Stimulated activated CD4-positive, alpha-beta T cell treated with anti-CD3 and anti-CD28 coated beads, TNF-alpha, amount 100 ng/mL, for 48 hours (primary cell): ENCODE measurements at regions not wholly inside any gene's neighbourhood (a gene's known extent, or its start where the extent isn't known, plus 50 kb on each side); places are given as distances from the start of the nearest gene placed in this dataset.

ENCODE experiments used
- DNase-seq, 3 donors: peaks; one replicate each; pipeline ENCODE4 v3.0.0-alpha.2; 2020; ENCODE audit warnings: low read depth in 3 of 3

DNA sequence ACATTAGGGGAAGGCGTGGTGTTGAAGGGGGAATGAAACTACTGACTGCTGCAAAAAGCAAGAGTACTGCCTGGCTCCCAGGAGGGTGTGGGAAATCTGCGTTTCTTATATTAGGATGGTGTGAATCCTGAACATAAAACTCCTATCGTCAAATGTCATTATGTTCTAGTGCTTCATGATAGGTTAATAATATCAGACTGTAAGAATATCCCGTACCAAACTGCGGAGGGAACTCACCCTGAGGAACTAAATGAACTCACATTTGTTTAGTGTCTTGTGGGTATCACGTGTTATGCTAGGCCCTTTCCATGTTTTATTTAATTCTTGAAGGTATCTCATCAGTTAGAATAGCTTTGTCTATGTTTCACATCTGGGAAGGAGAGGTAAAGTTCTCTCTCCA lies 610.7 kb downstream of the QKI start:
- DNase-seq, result no peak

DNA sequence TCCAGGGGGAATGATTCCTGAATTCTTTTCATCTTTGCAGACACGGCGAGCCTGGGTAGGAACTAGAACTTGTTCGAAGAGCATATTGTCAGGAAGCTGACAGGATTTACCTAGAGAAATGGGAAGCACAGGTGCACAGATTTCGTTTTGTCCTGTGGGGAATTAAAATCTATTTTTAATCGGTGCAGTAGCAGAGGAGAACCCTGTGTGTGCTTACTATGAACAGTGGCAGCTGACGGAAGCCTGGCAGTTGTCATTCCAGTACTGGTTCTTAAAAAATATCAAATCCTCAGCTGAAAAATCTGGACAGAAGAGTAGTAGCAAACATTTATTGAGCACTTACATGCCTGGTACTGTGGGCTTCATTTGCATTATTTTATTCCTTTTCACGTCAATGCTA lies 609.0 kb downstream of the QKI start:
- DNase-seq, result no peak

DNA sequence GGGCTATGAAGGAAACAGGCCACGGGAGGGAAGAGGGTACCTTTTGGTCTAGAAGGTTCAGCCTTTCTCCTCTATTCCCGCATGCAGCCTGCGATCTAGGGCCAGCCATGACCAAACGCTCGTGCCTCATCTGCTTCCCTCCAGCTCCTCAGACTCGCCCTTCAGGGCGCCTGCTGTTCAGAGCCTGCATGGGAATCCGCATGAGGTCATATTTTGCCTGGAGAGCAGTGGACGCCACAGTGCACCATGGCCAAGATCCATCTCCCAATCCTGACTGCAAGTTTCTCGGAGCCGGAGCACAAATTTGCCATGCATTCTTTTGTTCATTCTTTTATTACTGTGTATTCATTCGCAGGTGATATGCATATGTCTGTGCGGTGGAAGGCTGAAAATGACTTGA lies 608.1 kb downstream of the QKI start:
- no peak for DNase-seq

DNA sequence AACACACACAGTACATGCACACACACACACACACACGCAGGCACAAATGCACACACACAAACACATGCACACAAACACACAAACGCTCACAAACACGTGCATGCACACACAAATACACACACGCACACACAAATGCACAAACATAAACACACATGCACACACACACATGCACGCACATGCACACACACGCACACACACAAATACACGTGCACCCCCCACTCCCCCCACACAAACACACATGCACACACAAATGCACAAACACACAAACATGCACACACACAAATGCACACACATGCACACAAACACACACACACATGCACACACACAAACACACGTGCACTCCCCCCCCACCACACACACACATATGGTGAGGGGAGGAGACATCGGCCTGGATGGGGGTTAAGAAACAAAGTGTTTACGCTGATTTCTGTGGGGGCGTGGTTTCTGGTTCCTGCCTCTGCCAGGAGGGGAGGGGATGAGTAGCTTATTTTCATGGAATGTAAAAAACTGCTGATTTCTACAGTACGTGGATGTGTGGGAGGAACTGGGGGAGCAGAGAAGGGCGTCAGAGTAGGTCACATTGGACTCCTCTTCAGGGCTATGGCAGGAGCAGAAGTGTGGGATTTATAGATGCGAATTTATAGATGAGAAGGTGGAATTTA lies 607.2 kb downstream of the QKI start:
- DNase-seq, result no peak

DNA sequence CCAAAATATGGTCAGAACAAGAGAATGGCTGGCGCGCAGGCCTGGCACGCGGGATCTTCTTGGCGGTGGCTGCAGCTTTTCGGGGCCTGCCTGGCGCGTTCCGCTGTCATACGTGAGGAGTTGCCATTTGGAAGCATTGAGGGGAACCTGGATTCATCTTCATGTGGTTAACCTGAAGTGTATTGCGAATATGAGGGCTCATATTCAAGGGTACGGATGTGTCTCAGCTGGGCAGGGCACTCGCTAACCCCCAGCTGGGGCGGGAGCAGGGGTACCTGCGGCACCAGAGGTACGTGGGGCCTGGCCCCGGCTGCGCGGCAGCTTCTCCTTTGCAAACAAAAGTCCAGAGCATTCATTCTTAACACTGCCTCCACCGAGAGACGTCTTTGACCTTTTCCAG lies 605.6 kb downstream of the QKI start:
- DNase-seq, result no peak

DNA sequence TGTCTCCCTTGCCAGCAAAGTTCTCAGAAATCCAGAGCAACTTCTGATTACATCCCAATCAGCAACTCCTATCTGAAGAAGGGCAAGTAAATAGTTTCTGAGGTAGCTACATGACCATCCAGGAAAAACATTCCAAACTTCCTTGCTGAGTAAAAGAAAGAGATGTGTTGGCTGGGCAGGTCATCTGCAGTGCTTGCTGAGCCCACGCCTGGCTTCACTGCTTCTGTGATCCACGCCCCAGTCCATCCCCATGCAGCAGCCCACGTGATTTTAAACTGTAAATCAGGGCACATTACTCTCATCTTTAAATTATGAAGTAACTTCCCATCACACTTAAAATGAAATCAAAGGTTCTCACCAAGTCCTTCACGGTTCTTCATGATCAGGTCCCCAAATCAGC lies 603.6 kb downstream of the QKI start:
- DNase-seq, result no peak

DNA sequence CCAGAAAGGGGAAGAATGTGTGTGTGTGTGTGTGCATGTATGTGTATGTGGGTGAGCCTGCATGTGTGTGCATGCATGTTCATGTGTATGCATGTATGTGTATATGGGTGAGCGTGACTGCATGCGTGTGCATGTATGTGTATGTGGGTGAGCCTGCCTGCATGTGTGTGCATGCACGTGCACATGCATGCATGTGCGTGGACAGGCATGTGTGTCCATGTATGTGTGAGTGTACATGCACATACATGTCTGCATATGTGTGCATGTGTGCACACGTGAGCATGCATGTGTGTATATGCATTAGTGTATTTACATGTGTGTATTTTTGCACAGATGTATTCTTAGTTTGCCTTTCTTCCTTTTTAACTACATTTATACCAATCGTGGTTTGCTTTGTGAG lies 601.5 kb downstream of the QKI start:
- no peak for DNase-seq

DNA sequence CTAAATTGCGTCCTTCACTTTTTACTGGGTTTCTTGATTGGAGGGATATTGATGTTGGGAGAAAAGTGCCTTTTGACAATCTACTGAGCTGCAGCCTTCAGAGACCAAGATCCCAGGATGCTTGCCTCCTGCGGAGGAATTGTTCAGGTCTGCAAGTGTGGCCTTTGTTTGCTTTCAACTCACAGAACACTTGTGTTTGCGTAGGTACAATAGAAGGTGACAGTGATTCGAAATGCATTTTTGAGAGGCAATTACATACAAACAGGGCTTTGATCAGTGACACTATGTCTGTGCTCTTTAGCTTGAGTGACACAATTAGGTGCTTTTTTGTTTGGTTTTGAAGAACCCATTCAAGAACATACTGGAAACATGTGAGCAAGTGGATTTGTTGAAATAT lies 600.6 kb downstream of the QKI start:
- no peak for DNase-seq

DNA sequence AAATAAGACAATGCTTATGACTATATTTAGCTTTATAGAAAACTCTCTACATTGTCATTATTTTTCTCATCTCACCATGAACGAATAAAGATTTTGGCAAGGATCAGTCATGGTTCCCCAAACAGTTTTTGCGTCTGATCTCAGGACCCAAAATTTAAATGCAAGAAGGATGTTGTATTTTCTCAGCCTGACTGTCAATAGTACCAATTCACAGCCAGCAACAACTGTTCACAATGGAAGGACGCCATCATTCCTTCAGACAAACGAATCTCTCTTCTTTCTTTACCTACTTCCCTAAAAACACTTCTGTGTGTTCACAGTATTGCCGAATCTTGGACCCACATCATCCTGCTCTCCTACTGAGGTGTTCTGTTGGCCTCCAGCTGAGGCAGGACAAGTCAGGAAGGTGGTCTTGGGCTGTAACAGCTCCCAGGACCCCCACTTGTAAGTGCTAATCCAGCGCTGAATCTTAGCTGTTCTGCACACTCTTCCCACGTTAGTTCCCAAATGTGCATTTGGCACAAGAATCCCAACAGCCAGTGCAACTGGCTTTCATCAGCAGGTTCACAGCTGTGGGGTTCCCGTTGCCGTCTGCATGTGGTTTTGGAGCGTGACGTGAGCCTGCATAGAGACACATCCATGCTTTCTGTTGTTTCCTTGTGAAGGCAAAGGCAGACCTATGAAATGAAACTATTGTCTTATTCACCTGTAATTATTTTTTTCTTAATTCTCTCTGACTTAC lies 600.0 kb downstream of the QKI start:
- DNase-seq, result no peak

DNA sequence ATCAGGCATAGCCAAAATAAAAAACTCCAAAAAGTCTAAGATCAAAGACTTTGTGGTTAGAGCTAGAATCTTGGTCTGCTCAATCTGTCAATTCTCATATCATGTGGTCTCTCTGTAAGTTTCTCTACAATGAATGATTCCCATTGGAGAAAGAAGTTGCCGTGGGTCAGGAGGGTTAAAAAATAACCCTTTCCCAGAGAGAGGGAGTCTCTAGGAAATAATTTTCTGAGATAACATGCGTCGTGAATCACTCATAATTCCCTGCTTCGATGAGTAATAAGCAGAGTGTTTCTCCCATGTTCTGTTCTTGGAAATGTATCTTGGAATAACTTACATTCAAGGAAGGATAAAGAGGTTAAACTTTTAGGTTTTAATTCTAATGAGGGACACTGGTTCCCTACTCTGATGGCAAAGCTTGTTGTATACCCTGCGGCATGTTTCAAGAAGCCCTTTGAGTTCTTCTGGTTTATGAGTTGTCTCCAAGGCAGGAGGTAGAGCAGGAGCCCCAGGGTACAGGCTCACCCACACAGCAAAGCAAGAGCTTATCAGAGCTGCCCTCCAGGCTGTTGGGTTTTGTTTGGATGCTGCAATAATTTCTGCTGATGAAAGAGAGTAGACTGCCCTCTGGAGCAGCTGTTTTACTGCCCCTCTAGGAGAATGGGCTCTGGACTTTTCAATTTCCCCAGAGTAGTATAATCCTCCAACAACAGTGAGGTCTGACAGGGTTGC lies 599.1 kb downstream of the QKI start:
- no peak for DNase-seq

DNA sequence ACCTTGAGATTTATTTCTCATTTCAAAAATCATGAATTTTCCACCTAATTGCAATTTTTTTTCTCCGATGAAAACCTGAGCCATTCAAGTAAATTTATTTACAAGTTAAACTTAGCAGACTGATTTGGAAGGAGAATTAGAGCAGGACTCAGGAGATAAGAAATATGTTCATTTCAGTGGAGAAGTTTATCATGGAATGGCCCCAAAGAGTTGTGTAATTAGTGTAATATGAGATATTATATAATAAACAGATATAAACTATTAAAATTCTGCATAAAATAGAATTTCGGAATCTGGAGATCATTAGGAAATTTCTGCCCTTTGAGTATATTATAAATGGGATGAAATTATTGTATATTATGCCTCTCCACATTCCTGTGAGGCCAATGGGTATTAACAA lies 596.8 kb downstream of the QKI start:
- DNase-seq, result no peak

DNA sequence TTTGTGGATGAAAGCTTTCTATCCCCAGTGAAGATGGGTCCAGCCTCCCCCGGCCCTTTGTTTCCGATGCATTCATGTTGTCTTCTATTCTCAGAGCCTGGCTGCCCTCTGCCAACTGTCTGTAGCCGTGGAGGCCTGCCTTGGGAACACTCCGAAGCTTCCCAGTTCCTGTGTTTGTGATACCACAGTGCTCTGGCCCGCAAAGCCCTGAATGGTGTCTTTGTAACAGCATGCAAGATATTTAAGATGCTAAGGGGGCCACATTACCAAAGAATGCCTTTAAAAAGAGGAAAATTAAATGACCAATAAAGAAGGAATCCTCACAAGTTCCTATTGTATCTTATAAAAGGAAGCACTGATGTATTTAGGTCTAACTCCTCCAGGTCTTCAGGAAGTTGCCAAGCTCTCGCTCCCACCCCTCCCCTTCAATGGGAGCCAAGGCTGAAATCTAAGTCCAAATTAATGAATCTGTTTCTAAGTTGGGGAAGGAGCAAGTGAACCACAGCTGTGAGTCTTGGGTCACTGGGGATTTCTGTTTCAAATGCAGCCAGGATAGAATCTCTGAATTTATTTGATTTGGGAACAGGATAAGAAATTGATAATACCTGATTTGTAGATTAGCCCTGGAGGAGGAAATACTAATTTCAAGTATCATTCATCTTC lies 596.1 kb downstream of the QKI start:
- DNase-seq, result no peak

DNA sequence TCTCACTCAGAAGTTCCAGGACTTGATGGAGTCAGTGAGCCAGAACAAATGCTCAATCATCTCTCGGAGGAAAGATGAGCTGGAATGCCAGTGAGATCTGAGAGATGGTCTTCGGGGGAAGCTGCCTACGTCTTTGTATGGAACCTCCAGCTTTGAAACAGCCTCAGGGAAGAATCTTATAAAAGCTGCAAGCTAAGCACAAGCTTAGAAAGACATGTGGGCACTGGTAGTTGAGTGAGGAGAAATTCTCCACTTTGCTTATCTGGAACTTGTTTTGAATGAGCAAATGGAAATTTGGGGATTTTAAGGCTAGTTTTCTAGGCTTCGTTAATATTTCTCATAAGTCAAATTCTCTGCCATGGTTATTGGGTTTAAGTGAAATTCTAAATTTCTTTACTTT lies 594.4 kb downstream of the QKI start:
- no peak for DNase-seq

DNA sequence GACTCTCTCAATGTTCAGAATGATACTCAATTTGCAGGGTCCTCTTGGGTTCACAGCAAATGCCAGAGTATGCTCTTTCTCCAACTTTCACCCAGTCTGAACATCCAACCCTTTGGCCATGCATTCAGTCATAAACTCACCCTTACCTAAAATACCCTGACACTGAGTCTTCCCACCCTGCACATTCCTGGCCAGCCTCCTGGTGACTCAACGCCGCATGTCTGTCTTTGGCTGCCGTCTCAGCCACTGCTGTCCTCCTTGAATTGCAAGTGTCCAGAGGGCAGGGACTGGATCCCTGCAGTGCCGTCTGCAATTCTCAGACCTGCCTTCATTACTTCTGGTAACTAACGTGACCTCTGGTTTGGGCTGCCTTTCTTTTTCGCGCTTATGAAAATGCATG lies 593.4 kb downstream of the QKI start:
- no peak for DNase-seq

DNA sequence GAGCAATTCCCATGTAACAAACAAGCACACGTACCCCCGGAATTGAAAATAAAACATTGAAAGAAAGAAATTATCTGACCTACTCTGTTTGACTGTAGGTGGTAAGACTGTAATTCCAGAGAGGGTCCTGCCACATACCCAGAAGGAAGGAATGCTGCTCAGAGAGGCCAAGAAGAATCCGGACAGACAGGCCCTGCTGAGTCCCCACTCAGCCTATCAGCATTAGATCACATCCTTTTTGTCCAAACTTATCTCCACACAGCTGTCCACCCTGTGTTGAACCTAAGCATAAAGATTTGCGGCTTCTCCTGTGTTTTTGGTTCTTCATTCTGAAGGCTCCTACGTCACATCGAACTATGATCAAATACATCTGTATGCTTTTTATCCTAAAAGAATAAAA lies 591.9 kb downstream of the QKI start:
- no peak for DNase-seq

DNA sequence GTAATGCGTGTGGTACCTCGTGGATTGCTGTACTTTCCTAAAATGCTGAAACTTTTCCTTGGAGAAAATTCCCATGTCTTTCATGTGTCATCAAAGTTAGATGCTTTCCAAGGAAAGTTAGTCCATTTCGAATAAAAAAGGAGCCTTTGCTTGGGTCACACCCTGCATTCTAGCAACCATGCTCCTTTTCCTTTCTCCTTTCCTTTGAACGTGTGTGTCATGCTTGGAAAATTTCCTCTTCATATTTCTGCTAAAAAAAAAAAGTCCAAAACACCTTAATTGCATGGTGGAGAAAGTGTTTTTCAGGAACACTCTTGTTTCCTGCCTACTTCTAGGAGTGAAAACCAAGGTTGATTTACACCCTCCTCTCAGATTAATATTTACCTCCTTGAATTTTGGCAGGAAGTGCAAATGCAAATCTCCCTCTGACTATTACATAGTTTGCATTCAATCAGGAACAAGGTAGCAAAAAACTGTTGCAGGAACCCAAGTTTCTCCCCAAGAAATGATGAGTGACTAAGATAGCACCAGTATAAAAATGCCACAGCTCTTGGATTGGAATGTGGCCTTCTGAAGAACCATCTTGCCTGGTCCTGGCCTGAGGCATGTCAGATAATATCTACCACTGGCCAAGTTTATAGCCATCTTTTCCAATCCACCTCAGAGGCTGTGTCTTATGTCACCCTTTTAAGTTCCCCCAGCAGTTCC lies 590.6 kb downstream of the QKI start:
- no peak for DNase-seq

DNA sequence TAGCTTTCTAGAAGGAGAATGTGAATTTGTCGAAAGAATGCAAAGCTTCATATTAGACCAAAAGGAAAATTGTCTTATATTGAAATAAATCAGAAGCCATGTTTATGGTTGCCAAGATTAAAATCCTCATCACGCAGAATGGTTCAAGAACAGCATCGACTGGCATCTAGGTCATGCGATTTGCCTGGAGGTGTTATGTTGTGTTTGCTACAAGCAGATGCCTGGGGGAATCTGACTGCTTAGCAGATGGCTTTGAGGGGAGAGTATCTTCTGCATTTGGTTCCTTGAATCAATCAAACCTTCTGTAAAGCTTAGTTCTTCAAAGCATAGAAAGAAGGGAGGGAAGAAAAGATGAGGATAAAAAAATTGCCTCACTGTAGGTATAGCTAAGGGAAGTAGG lies 585.8 kb downstream of the QKI start:
- no peak for DNase-seq

DNA sequence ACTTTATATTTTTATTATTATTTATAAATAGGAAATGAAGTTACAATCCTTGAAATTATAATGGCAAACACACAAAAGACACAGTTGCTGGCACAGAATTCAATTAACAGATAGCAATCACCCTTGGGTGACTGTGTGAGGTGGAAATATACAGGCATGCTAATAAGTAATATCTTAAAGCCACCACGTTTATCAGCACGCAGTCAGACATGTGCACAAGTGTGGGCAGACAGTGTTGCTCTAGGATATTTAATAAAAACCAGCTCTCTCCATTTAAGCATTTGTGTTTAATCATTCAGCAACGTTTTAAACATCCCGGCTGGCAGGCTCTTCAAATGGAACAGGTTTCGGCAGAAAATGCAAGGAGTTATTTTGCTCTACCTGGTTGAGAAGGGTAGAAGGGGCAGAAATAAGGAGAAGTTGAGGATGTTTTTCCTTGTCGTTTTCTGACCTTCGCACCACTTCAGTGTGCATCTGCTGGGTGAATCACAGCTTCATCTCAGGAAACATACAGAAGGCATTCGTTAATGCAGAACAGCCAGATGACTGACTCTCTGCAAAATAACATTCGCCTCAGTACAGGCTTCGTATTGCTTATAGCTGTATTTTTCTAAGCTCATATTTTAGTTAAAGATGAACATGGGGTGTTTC lies 585.1 kb downstream of the QKI start:
- DNase-seq, result no peak

DNA sequence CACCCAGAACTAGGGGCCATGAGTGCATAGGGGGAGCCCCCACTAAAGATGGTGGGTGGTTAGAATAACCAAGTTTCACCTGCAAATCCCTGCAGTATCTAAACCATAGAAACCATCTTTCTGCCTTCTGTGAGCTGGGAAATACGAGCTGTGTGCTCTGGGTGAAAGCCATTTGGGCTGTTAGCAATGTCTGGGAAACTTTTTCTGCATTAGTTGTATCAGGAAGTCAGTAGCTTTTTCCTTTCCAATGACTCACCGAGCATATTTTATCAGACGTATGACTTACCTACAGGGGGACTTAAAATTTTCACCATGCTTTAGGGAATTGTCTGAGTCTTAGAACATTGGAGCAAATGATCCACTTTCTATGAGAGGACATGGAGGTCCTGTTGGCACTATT lies 584.0 kb downstream of the QKI start:
- DNase-seq, result no peak

DNA sequence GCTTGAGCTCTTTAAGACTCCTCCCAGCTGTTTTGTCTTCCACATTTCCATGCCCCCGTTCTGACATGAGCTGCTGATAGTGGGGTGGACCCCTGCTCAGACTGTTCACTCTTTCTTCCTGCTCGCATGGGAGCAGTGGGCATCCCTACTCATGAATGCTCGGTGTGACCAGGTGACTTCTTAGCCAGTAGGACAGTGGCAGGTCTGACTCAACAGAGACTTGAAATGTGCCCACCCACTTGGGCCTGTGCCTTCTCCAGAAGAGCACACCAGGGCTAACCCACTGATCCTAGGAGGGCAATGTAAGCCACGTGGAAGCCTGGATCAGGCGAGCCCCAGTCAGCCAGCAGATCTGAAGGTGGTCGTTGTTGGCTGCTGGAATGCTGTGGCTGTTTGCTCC lies 582.0 kb downstream of the QKI start:
- no peak for DNase-seq

DNA sequence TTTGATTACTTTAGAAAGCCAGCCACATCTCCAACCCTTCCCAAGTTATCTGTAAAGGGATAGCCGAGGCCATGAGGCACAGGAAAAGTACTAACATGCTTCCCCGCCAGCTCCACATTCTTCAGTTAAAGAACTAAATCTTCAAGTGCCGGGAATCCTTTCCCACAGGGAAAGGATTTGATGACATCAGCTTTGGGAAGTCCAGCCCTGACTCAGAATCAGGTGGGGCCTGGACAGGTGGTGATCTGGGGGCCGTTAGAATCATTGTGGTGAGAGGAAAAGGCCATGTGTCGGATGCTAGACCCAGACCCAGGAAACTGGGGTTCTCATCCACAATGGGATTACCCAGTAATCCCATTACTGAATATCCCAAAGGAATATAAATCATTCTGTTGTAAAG lies 580.0 kb downstream of the QKI start:
- DNase-seq, result no peak

DNA sequence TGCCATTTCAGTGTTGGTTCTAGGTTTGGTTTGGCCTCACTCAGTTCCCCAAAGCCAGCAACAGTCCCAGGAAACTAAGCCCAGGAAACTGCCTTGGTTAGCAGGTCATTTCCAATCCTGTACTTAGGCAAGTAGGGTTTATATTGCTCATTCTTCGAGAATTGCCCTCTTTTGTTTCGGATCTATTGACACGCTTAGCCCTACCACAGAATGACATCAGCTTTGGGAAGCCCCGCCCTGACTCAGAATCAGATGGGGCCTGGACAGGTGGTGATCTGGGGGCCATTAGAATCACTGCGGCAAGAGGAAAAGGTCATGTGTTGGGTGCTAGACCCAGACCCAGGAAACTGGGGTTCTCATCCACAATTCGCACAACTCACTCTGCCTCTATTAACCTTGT lies 578.2 kb downstream of the QKI start:
- DNase-seq, result no peak
